ENCODE measurements at regions not wholly inside any gene's neighbourhood (a gene's known extent, or its start where the extent isn't known, plus 50 kb on each side); places are given as distances from the start of the nearest gene placed in this dataset.

- peak in 1 of 2 experiments; percentile 72 for DNase-seq (ENCODE audit: low read depth in 1 of 2, low spot score in 1 of 2)
- Histone ChIP-seq H3K4me3 (replicated peaks; ENCODE audit: insufficient read depth, low read length) (no peak overlapping the region), H3K27me3 (ENCODE audit: insufficient read depth, poor library complexity, severe bottlenecking) (no peaks in the 10 kb centered on the region), H3K27ac (replicated peaks) (no peak overlapping the region)
- TF ChIP-seq SPI1 (IDR thresholded peaks at IDR 0.05; ENCODE audit: borderline replicate concordance, low read depth) (peak; percentile 58; the same call in 1 of the 2 replicates), GABPA (IDR thresholded peaks at IDR 0.05; ENCODE audit: low read depth) (no peak)
These were observed 259.2 kb upstream of the CRY1 start for GRCh38 chr12:107352347-107353081.

GRCh38 chr12:107353312-107353711 is 260.0 kb upstream of the CRY1 start:
- TF ChIP-seq POLR2AphosphoS5 (IDR thresholded peaks at IDR 0.05; ENCODE audit: low read depth), result no peak
- TF ChIP-seq CTCF (IDR thresholded peaks at IDR 0.05; ENCODE audit: insufficient read depth, low read length), result no peak
- Histone ChIP-seq H3K27me3 (ENCODE audit: insufficient read depth, poor library complexity, severe bottlenecking) (no peaks in the 10 kb centered on the region), H3K4me3 (replicated peaks; ENCODE audit: insufficient read depth, low read length) (no peak overlapping the region), H3K27ac (replicated peaks) (no peak overlapping the region)
- DNase-seq (ENCODE audit: low read depth in 1 of 2, low spot score in 1 of 2), result no peak

- H3K27me3 ChIP-seq (ENCODE audit: insufficient read depth, poor library complexity, severe bottlenecking), result no peaks in the 10 kb centered on the region
- H3K27ac ChIP-seq (replicated peaks), result no peak overlapping the region
- no peak overlapping the region for H3K4me3 ChIP-seq (replicated peaks; ENCODE audit: insufficient read depth, low read length)
- TF ChIP-seq SPI1 (IDR thresholded peaks at IDR 0.05; ENCODE audit: borderline replicate concordance, low read depth) (no peak), POLR2AphosphoS5 (IDR thresholded peaks at IDR 0.05; ENCODE audit: low read depth) (no peak), REST (IDR thresholded peaks at IDR 0.05; ENCODE audit: insufficient replicate concordance, low read depth) (no peak)
- no peak for DNase-seq (ENCODE audit: low read depth in 1 of 2, low spot score in 1 of 2)
These were observed 261.7 kb upstream of the CRY1 start for GRCh38 chr12:107355004-107355565.

GRCh38 chr12:107355612-107356011 is 262.3 kb upstream of the CRY1 start:
- Histone ChIP-seq H3K27ac (replicated peaks) (no peak overlapping the region), H3K4me3 (replicated peaks; ENCODE audit: insufficient read depth, low read length) (no peak overlapping the region), H3K27me3 (ENCODE audit: insufficient read depth, poor library complexity, severe bottlenecking) (no peaks in the 10 kb centered on the region)
- DNase-seq (ENCODE audit: low read depth in 1 of 2, low spot score in 1 of 2), result no peak
- TF ChIP-seq POLR2AphosphoS5 (IDR thresholded peaks at IDR 0.05; ENCODE audit: low read depth), result no peak
- TF ChIP-seq GABPA (IDR thresholded peaks at IDR 0.05; ENCODE audit: low read depth), result no peak
- TF ChIP-seq REST (IDR thresholded peaks at IDR 0.05; ENCODE audit: insufficient replicate concordance, low read depth), result no peak
- no peak for TF ChIP-seq CTCF (IDR thresholded peaks at IDR 0.05; ENCODE audit: insufficient read depth, low read length)
- no peak for TF ChIP-seq SPI1 (IDR thresholded peaks at IDR 0.05; ENCODE audit: borderline replicate concordance, low read depth)

Measured in HL-60 (cell line).